GM19438 (cell line): ENCODE measurements at regions not wholly inside any gene's neighbourhood (a gene's known extent, or its start where the extent isn't known, plus 50 kb on each side); places are given as distances from the start of the nearest gene placed in this dataset.

Experiments used
- ATAC-seq: cut with Tn5 transposase; IDR thresholded peaks from one replicate; pipeline ENCODE4 v1.9.1; 2021; ENCODE audit warnings: low read depth; ENCODE audit not compliant: unreplicated experiment

DNA sequence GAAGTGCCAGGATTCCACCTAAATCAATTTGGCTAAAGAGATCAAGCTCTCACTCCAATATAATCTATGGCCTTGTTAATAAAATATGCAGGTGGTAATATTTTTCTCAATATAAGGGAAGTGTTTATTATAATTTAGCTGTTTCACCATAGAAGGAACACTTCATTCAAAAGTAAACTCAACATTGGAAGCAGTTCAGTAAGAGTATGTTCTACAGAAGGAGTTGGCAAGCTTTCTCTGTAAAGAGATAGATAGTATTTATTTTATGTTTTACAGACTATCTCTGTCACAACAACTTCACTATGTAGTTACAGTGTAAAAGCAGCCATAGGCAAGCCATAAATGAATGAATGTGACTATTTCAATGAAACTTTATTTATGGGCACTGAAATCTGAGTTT lies 313.6 kb upstream of the ANO3 start:
- ATAC-seq: no peak

DNA sequence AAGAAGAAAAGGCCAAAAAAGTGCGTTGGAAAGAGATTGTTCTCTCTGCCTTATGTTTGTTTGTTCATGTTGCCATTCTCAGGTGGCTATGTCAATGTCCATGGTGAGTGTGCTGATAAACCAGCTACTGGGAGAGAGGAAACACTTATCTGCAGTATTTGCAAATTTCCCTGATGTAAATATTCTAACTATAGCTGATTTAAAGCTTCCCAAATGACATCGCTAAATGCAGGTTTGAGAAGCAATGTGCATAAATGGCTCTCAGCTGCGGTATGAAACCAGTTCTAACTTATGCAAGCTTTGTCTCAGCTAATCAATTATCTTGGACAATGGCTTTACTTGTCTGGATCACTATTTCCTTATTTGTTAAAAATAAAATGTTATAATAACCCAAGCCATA lies 312.5 kb upstream of the ANO3 start:
- no peak for ATAC-seq

DNA sequence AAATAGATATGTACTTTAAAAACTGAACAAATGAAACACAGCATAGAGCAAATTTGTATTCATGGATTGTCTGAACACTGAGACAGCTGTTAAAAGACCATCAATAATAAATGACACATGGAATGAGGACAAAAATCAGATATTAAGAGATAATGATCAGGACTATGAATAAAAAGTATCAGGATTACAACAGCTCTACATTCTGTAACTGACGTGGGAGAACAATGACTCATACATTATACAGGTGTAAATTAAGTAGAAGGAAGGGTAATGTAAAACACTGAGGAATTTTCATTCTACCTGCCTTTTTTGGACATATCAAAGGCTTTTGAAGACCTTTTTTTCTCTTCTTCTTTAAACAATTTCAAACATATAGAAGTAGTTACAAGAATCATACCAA lies 310.9 kb upstream of the ANO3 start:
- ATAC-seq: no peak

- no peak for ATAC-seq
Observed at GRCh38 chr11:26023057-26023456, 308.9 kb upstream of the ANO3 start.

DNA sequence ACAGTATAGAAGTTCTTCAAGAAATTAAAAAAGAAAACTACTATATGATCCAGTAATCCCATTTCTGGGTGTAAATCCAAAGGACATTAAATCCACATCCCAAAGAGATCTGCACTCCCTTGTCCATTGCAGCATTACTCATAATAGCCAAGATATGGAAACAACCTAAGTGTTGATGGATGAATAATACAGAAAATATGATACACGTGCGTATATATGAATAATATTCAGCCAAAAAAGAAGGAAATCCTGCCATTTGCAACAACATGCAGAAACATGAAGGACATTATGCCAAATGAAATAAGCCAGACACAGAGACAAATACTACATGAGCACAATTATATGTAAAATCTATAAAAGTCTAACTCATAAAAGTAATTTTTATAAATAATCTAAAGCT lies 306.3 kb upstream of the ANO3 start:
- no peak for ATAC-seq

- no peak for ATAC-seq
Observed at GRCh38 chr11:26026078-26026477, 305.9 kb upstream of the ANO3 start.

- no peak for ATAC-seq
Observed at GRCh38 chr11:26027887-26028286, 304.0 kb upstream of the ANO3 start.

- no peak for ATAC-seq
Observed at GRCh38 chr11:26028393-26028911, 303.5 kb upstream of the ANO3 start.

- no peak for ATAC-seq
Observed at GRCh38 chr11:26030399-26030798, 301.5 kb upstream of the ANO3 start.

DNA sequence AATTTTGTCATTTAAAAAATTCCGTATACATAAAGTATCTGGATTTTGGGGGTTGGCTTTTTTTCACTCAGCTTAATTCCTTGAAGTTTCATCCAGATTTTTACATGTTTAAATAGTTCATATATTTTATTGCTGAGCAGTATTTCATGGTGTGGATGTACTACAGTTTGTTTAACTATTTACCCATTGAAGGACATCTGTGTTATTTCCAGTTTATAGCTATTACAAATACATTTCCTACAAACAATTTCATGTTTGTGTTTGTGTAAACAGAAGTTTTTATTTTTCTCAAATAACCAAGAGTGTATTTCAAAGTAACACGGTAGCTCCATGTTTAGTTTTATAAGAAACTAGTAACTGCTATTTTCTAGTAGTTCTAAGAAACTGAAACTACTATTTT lies 299.7 kb upstream of the ANO3 start:
- ATAC-seq: no peak

- ATAC-seq: no peak
Observed at GRCh38 chr11:26035696-26036095, 296.2 kb upstream of the ANO3 start.

GRCh38 chr11:26037716-26038115 lies 294.2 kb upstream of the ANO3 start:
- ATAC-seq: no peak

- ATAC-seq: no peak
Observed at GRCh38 chr11:26040339-26040738, 291.6 kb upstream of the ANO3 start.

DNA sequence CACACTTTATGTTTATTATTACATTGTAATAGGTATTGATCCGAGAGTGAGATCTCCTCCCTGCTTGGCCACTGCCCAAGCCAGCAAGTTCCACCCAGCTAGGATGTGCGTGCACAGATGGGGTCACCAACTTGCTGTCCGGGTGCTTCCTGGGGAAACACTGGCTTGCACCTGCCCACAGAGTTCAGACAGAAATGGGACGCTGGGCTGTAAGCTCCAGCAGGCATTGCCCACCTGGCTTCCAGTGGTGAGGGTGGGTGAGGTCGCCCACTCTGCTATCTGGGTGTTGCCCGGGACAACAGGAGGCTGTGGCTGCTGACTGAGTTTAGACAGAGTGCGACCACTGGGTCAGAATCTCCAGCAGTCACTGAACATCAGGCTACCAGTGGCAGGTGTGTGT lies 289.8 kb upstream of the ANO3 start:
- ATAC-seq: no peak

- peak; percentile 79 for ATAC-seq
Observed at GRCh38 chr11:26043665-26044064, 288.3 kb upstream of the ANO3 start.

DNA sequence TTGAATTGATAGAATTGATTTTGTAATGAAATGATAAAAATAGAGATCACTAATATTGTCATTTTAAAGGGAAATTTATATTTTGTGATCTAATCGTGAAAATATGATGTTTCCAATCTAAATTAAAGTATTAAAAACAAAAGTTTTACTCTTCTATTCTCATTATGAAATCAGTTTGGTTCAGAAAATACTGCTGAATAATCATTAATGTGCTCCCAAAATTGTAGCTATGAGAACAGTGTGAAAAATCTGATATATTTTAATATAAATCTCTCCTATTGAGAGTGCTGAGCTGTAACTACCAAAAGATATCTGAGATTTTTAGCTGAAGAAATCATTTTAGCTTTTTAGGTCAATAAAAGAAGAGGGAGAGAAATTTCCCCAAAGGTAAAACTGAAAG lies 287.5 kb upstream of the ANO3 start:
- ATAC-seq: no peak

DNA sequence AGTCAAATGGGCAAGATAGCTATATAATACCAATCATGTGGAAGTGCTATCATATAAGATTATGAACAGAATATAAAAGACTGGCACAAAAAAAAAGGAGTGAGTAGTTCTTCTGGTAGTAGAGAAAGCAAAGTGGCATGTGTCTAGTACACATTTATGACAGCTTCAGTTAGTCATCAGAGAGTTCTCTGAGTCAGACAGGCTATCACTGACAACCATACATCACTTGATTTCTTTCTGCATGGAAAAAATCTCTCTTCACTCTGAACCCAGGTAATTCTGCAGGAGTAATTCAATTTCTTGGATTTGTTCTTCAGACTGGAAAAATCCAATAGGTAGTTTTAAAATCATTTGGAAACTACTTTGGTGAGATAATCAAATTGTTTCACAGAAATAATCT lies 286.8 kb upstream of the ANO3 start:
- ATAC-seq: no peak

DNA sequence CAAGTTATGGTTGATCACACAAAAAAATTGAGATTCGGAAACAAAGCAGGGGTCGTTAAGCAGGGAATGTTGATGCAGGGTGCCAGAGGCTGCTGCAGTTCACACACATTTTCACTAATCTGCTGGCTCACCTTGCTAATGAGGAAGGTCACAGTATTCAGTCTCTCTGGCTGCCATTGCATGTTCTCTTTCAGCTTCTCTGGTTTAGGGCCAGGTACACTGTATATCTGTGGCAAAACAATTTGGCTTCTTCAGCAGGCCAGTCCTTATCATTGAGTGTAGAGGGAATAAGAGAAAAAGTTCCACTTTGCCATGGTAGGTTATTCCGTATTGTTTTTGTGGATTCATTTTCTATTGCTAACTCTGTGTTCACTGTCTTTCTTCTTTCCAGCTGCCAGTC lies 283.7 kb upstream of the ANO3 start:
- ATAC-seq: no peak

DNA sequence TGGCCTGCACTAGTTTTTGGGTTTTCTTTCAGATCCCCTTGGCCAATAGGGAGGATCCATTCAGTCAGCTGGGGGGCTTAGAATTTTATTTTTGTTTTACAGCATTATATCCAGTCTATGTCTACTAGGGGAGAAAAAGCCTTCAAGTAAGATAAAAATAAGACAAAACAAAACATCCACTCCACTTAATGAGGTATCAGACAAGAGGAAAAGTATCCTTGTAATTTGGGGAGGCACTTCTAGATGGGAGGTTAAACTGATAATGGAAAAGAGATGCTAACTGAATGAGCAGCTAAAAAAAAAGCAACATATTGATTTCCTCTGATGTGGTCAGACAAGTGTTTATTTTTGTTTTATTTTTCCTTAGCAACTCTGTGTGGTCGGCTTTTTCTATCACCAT lies 278.0 kb upstream of the ANO3 start:
- no peak for ATAC-seq

- no peak for ATAC-seq
Observed at GRCh38 chr11:26062660-26063059, 269.3 kb upstream of the ANO3 start.

- no peak for ATAC-seq
Observed at GRCh38 chr11:26063915-26064314, 268.0 kb upstream of the ANO3 start.

GRCh38 chr11:26065944-26066343 lies 266.0 kb upstream of the ANO3 start:
- no peak for ATAC-seq

DNA sequence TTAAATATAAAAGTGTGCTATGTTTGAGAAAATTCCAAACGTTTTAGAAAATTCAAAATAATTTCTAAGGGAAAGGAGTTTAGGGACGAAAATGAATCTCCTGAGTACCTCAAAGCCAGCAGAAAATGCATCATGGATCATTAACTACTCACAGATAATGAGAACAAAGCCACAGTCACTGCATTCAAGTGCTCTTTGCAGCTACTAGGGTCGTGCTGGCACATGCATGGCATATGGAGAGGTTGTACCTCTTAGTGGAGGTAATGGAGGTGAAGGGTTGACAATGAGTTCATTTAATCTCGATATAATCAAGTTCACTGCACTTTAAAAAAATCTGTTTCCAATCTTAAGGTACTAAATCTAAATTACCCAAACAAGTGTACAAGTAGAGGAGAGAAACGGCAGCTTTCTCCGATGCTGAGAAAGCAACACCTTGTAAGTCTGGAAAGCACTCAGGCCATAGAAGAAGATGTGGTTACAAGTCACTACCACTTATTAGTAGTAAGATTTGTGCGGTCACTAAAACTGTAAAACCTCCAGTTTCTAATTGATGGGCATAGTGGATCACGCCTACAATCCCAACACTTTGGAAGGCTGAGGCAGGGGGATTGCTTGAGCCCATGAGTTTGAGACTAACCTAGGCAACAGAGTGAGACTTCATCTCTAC lies 261.1 kb upstream of the ANO3 start:
- no peak for ATAC-seq
